MM.1S (cell line): ENCODE measurements at regions not wholly inside any gene's neighbourhood (a gene's known extent, or its start where the extent isn't known, plus 50 kb on each side); places are given as distances from the start of the nearest gene placed in this dataset.

Experiments
- DNase-seq: peaks from one replicate; pipeline ENCODE4 v3.0.0-alpha.2; 2015
- H2AFZ ChIP-seq: fragments of 300-600 bp; sonication (generic); 2 replicates; pipeline ENCODE4 v1.6.0; 2016; ENCODE audit warnings: antibody characterized with exemption, low read length
- H3F3A ChIP-seq: fragments of 300-600 bp; sonication (generic); 2 replicates; pipeline ENCODE4 v1.6.1; 2016; ENCODE audit warnings: mild to moderate bottlenecking, antibody characterized with exemption, low read length, moderate library complexity, mixed read lengths; ENCODE audit not compliant: insufficient read depth
- H3K27ac ChIP-seq: fragments of 300-600 bp; sonication (generic); 2 replicates; pipeline ENCODE4 v1.5.1; 2016; ENCODE audit warnings: mild to moderate bottlenecking, low read length
- H3K27me3 ChIP-seq: fragments of 300-600 bp; sonication (generic); replicated peaks from 2 replicates; pipeline ENCODE4 v1.6.0; 2016; ENCODE audit warnings: low read length; ENCODE audit not compliant: insufficient read depth
- H3K36me3 ChIP-seq: fragments of 300-600 bp; sonication (generic); replicated peaks from 2 replicates; pipeline ENCODE4 v1.6.1; 2016; ENCODE audit warnings: mild to moderate bottlenecking, low read length, mixed read lengths; ENCODE audit not compliant: insufficient read depth
- H3K4me1 ChIP-seq: fragments of 300-600 bp; sonication (generic); 2 replicates; pipeline ENCODE4 v1.6.1; 2016; ENCODE audit warnings: low read length, mixed read lengths
- H3K4me2 ChIP-seq: fragments of 300-600 bp; sonication (generic); 2 replicates; pipeline ENCODE4 v1.6.0; 2016; ENCODE audit warnings: low read depth, low read length
- H3K4me3 ChIP-seq: fragments of 300-600 bp; sonication (generic); 2 replicates; pipeline ENCODE4 v1.5.1; 2016; ENCODE audit warnings: low read length, mixed read lengths
- H3K79me2 ChIP-seq: fragments of 300-600 bp; sonication (generic); 2 replicates; pipeline ENCODE4 v1.6.1; 2016; ENCODE audit warnings: mixed run types, low read length, mixed read lengths
- H3K9ac ChIP-seq: fragments of 300-600 bp; sonication (generic); 2 replicates; pipeline ENCODE4 v1.6.1; 2016; ENCODE audit warnings: low read length, mixed read lengths
- H3K9me2 ChIP-seq: fragments of 300-600 bp; sonication (generic); replicated peaks from 2 replicates; pipeline ENCODE4 v1.6.1; 2016; ENCODE audit warnings: mild to moderate bottlenecking, low read length, mixed read lengths; ENCODE audit not compliant: insufficient read depth
- H3K9me3 ChIP-seq: fragments of 300-600 bp; sonication (generic); replicated peaks from 2 replicates; pipeline ENCODE4 v1.6.1; 2016; ENCODE audit warnings: mild to moderate bottlenecking, low read length, mixed read lengths; ENCODE audit not compliant: insufficient read depth
- H4K20me1 ChIP-seq: fragments of 300-600 bp; sonication (generic); 2 replicates; pipeline ENCODE4 v1.6.1; 2016; ENCODE audit warnings: mild to moderate bottlenecking, low read length, moderate library complexity, mixed read lengths; ENCODE audit not compliant: insufficient read depth
- CTCF ChIP-seq: fragments of 300-600 bp; sonication (generic); IDR thresholded peaks from 2 replicates; pipeline ENCODE4 v1.5.1; 2016; ENCODE audit warnings: antibody characterized with exemption, low read length, mixed read lengths
- EZH2 ChIP-seq: fragments of 300-600 bp; sonication (generic); optimal IDR thresholded peaks from 2 replicates; pipeline ENCODE3; 2017; ENCODE audit warnings: low read depth, mild to moderate bottlenecking, antibody characterized with exemption, low read length, mixed read lengths
- EZH2phosphoT487 ChIP-seq: fragments of 300-600 bp; sonication (generic); IDR thresholded peaks from 2 replicates; pipeline ENCODE4 v1.6.1; 2018; ENCODE audit warnings: antibody characterized with exemption, low read length

- Histone ChIP-seq H2AFZ (no peak overlapping the region), H3K9me2 (no peaks in the 10 kb centered on the region), H3K27me3 (no peaks in the 10 kb centered on the region), H3K4me3 (no peak overlapping the region), H3K36me3 (no peaks in the 10 kb centered on the region), H3K4me1 (no peaks in the 10 kb centered on the region), H4K20me1 (no peaks in the 10 kb centered on the region), H3F3A (no peaks in the 10 kb centered on the region), H3K9me3 (no peaks in the 10 kb centered on the region), H3K79me2 (no peaks in the 10 kb centered on the region), H3K27ac (no peak overlapping the region), H3K4me2 (no peak overlapping the region), H3K9ac (no peak overlapping the region)
- no peak for TF ChIP-seq EZH2
- no peak for TF ChIP-seq EZH2phosphoT487
- TF ChIP-seq CTCF, result no peak
- DNase-seq, result no peak
Observed at GRCh38 chr20:16940701-16941100, 192.5 kb downstream of the OTOR start.

GRCh38 chr20:16942051-16942450 lies 193.9 kb downstream of the OTOR start:
- Histone ChIP-seq H3K9me2 (no peaks in the 10 kb centered on the region), H3K36me3 (no peaks in the 10 kb centered on the region), H3K4me3 (no peak overlapping the region), H3F3A (no peaks in the 10 kb centered on the region), H3K9ac (no peak overlapping the region), H3K4me2 (no peak overlapping the region), H4K20me1 (no peaks in the 10 kb centered on the region), H3K9me3 (no peaks in the 10 kb centered on the region), H3K79me2 (no peaks in the 10 kb centered on the region), H3K4me1 (no peaks in the 10 kb centered on the region), H2AFZ (no peak overlapping the region), H3K27ac (no peak overlapping the region), H3K27me3 (no peaks in the 10 kb centered on the region)
- TF ChIP-seq EZH2 (no peak), EZH2phosphoT487 (no peak), CTCF (no peak)
- no peak for DNase-seq

GRCh38 chr20:16942756-16943155 lies 194.6 kb downstream of the OTOR start:
- Histone ChIP-seq H3K27me3 (no peaks in the 10 kb centered on the region), H2AFZ (no peak overlapping the region), H3K4me2 (no peak overlapping the region), H3K79me2 (no peaks in the 10 kb centered on the region), H3F3A (no peaks in the 10 kb centered on the region), H4K20me1 (no peaks in the 10 kb centered on the region), H3K9ac (no peak overlapping the region), H3K4me3 (no peak overlapping the region), H3K9me3 (no peaks in the 10 kb centered on the region), H3K36me3 (no peaks in the 10 kb centered on the region), H3K9me2 (no peaks in the 10 kb centered on the region), H3K27ac (no peak overlapping the region), H3K4me1 (no peaks in the 10 kb centered on the region)
- TF ChIP-seq EZH2phosphoT487 (no peak), EZH2 (no peak), CTCF (no peak)
- DNase-seq, result no peak
